ENCODE measurements at regions not wholly inside any gene's neighbourhood (a gene's known extent, or its start where the extent isn't known, plus 50 kb on each side); places are given as distances from the start of the nearest gene placed in this dataset.

DNA sequence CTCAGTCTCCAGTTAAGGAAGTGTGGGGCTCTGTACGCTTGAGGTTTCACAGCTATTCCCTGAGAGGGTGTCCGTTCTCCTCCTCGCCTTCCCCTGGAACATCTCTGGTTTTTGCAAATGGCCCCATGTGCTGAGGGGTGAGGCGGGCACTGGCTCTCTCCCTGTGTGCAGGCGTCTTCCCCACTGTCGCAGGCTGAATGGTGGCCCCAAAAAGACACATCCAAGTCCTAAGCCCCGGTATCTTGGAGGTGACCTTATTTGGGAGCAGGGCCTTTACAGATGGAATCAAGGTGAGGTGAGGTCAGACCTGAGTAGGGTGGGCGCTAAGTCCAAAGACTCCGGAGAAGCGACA, 98.0 kb upstream of the TMPRSS2 start:
- no peak for DNase-seq

DNA sequence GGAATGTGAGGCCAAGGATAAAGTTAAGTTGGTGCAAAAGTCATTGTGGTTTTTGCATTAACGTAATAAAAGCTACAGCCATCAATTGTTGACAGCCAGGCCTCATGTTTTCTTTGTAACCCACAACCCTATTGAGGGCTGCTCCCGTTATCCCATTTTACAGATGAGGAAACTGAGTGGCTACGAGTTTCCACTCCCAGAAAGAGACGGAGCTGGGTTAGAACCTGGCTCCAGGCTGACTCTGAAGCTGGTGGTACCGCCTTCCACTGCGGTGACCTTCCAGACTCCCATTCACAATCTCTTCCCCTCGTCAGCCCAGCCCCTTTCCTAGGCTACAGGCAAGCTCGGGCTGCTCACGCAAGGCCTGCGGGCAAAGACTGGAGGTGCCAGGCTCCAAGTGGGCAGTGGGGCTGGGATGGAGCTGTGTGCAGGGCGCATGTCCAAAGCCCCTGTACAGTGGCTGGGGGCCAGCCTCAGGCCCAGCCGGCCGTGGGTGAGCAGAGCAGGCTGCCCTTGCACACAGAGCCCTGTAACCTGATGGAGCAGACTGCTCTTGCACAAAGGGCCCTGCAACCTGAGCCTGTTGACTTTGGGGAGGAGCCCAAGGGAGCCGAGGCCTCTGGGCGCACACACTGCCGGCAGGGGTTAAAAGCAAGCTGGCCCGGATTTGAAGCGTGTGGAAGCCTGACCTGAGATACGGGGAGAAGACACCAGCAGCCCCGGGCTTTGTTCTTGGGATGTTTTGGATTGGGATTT, 97.4 kb upstream of the TMPRSS2 start:
- no peak for DNase-seq

DNA sequence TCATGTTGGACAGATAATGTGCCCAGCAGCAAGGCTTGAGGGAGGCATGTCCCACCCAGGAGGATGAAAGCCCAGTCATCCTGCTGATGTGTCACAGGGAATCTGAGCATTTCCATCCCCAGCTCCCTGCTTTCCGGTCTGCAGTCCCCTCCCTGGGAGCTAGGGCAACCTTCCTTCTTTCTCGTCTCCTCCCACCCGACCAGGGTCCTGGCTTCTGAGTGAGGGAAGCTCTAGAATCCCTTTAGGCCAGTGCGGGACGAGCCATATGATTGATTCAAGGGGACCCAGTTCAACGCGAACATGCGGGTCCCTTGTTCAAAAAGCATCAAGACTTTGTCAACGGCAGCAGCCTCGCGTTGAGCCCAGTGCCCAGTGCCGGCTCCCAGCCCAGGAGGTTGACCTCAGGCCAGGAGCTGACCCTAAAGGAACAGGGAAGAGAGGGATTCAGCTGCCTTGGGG, 96.7 kb upstream of the TMPRSS2 start:
- DNase-seq = no peak

DNA sequence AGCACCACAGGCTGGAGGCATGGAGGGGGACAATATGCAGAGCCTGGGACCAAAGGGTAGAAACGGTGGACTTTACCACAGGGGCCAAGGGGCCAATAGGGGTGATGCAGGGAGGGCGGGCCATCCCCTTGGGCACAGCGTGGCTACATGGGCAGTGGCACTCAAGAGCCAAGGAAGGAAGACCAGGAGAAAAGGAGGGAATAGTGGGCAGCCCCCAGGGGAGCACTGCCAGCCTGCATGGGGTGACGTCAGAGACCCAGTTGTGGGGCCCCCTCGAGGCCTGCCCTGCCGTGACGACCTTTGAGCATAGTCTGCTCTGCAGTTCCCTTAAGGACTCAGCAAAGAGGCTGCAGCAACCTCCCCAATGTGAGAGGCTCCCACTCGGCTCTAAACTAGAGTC, 95.5 kb upstream of the TMPRSS2 start:
- DNase-seq = no peak

DNA sequence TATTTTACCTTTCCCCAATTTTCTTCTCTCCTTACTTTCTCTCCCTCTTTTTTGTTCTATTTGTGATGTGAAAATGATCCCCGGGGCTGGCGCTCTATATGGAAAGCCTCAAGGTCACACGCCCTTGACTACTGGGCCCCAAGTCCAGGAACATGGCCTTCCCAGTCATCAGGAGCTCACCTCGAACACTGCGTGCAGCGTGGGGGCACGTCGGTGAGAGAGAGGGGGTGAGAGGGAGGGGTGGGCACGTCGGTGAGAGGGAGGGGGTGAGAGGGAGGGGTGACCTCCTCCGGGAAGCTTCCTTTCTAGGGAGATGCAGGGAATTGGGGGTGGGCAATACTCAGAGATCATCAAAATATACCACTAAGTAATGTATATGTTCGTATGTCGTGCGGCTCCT, 94.6 kb upstream of the TMPRSS2 start:
- no peak for DNase-seq

DNA sequence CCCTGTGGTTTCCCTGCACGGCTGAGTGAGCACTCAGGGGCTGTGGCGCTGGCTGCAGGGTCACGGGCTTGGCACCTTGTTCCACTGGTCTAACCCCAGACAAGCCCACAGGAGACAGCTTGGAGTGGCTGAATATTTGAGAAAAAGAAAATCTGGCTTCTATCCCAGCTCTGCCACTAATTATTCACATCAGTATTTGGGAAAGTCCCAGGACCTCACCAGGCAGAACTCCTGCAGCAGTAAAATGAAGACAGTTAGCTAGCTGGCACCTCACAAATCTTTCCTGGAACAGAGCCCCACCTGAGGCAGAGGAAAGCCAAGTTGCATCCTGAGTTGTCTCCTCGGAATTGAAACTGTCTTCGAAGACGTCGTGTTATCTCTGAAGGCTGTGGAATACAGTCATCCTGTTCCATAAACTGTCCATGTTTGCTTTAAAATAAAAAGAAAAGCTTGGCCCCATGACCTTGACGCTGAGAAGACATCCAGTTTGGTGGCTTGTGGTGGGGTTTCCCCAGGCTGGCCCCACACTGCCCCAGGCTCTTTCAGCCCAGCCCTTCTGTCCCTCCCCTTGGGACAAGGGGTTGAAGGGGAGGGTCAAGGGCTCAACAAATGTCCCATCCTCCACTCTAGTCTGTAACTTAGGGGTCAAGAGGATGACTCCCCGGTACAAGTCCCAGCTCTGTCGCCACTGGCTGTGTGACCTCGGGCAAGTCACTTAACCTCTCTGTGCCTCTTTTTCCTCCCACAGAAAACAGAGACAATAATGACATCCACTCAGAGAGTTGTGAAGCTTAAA, 93.8 kb upstream of the TMPRSS2 start:
- DNase-seq = no peak

DNA sequence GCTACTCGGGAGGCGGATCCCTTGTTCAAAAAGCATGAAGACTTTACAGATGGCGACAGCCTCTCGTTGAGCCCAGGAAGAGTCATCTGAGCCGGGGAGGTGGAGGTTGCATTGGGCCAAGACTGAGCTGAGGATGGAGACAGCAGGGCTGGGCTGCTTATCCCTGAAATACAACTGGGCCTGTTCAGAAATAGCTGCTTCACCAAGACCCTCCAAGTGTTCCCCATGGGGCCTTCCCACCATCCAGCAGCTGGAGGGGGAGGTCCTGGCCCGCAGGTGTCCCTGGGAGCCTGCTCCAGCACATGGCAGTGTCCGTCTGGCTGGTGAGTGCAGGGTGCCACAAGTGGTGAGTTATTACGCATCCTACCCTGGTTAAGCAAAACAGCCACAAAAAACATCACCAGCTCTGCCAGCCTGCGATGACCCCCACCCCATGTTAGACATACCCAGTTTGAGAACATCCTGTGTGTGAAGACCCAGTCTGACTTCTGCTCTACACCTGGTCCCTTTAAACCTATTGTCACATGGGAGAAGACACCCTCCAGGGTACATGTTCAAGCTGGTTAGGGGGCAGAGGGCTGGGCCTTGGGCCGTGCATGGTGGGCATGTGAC, 93.1 kb upstream of the TMPRSS2 start:
- no peak for DNase-seq

DNA sequence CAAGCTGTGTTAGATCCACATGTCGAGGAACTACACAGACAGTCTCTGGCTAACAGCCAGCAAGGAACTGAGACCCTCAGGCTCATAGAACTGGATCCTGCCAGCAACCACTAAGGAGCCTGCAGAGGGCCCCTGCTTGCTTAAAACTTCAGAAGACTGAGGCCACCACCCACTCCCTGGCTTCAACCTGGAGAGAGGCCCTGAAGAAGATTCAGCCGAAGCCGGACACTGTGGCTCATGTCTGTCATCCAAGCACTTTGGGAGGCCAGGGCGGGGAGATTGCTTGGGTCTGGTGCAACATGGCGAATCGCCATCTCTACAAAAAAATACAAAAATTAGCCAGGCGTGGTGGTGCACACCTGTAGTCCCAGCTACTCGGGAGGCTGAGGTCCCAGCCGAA, 92.6 kb upstream of the TMPRSS2 start:
- no peak for DNase-seq

DNA sequence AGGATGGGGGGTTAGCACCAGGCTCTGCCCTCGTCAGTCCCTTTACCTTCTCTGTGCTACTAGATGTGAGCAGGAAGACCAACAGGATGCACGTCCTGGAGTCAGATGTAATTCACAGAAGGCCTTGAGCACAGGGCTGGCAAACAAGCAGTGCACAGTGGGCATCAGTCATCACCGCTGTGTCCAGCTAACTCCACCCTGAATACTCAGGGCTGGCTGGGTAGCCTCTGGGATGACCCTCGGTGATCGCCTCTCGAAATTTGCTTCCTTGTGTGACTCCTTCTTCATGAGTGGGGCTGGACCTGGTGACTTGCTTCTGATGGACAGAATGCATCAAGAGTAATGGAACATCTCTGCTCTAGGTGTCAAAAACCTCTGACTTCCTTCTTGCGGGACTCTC, 92.2 kb upstream of the TMPRSS2 start:
- DNase-seq = no peak

DNA sequence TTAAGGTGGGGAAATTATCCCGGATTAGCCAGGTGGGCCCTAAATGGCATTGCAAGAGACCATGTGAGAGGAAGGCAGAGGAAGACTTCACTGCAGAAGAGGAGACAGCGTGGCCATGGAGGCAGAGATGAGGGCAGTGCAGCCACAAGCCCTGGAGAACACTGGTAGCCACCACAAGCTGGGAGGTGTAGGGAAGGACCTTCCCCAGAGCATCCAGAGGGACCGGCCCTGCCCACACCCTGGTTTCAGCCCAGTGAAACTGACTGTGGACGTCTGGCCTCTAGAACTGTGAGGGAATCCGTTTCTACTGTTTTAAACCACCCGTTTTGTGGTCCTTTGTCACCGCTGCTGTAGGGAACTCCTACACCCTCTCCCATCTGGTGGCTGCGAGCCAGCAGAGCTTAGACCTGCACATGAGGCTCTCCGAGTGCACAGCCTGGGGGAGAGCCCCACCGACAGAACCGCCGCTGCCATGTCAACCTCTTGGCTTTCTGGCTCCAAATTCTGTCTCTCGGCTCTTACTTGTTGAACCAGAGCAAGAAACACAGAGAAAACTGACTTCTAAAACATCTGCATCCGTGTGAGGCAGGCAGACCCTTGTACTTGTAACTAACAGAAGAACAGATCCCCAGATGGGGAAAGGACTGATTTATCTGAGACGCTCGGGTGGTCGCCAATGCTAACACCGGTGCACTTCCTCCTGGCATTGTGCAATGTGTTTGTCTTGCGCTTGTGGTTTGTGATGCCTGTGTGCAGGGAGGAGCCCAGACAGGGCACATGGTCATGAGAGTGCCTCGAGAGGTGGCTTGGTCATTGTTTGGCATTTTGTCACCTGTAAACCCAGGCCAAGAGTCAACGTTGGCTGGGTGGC, 90.8 kb upstream of the TMPRSS2 start:
- no peak for DNase-seq

DNA sequence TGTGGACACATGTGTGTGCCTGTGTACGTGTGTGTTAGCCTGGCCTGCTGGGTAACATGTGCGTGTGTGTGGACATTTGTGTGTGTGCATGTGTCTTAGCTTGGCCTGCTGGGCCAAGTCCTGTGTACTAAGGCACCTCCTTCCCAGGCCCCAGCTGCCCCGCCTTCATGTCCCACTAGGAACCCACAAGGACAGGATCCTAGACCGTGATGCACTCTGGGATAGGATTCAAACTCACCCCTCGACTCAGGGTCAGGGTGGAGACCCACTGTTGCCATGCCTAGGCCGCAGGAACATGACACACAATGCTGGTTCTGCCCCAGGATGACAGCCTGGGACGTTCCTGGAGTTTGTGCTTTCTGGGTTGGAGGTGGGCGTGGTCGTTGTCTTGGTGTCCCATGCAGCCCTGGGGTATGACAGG, 89.9 kb upstream of the TMPRSS2 start:
- DNase-seq = no peak

DNA sequence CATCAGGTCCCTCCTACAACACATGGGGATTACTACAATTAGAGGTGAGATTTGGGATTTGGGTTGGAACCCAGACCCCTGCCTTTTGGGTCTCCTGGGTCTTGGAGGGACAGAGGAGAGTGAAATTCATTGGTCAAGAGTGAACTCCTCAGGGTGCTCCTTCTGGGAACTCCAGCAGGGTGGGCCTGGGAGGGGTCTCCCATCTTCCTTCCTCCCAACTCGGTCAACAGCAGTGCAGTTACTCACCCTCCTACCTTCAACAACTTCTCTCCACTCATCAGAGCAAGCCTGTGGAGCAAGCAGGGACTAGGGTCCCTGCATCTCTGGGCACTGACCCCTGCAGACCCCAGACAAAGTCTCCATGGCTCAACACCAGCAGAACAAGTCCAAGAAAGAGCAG, 89.3 kb upstream of the TMPRSS2 start:
- DNase-seq = no peak

DNA sequence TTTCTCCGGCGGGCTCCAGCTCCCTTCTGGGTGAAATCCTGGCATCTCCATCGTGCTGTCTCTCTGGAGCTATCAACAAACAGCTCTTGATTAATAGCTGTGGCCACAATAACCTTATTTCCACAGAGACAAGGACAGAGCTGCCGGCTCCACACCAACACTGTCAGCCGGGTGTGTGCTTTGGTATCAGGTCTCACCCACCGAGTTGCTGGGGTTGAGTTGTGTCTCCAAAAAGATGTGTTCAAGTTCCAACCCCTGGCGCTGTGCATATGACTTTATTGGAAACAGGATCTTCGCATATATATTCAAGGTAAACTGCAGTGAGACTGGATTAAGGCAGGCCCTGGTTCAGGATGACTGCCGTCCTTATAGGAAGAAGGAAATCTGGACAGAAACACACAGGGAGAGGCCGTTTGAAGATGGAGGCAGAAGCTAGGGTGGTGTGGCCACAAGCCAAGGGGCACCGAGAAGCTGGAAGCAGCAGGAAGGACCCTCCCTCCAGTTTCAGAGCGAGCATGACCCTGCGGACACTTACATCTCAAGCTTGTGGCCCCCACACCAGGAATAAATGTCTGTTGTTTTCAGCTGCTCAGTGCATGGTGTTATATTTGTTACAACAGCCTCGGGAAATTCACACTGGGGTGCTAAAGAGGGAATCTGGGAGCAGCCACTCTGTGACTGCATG, 88.4 kb upstream of the TMPRSS2 start:
- no peak for DNase-seq

DNA sequence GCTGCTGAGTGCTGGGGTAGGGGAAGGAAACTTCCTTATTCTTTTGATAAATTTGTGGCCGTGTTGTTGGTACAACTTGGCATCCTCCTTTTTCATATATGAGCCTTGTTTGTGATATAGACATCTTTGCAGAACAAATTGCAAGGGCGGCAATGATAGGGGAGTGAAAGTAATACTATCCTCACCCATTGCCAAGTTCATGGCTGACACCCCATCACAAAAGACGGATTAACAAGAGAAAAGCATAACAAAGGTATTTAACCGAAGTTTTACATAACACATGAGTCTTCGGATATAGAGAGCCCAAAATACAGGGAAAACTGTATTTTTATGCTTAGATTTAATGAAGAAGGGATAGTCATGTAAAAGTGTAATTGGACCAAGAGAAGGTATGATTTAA, 86.3 kb upstream of the TMPRSS2 start:
- no peak for DNase-seq

DNA sequence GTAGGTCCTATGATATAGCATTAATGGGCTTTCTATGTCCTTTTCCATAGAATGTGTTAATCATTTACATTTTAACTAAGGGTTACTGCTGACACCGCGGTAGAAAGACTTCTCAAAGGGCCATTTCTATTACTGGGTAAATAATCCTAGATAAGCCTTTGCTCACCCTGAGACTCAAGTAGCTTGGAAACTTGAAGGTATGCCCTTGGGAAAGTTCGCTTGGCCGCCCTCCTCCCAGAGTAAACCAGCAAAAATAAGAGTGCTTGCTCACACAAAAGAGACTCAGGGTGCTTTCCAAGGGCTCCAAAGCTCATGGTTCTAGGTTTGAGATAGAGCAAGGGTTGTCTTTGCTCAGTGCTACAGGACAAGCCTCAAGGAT, 85.8 kb upstream of the TMPRSS2 start:
- DNase-seq = no peak

DNA sequence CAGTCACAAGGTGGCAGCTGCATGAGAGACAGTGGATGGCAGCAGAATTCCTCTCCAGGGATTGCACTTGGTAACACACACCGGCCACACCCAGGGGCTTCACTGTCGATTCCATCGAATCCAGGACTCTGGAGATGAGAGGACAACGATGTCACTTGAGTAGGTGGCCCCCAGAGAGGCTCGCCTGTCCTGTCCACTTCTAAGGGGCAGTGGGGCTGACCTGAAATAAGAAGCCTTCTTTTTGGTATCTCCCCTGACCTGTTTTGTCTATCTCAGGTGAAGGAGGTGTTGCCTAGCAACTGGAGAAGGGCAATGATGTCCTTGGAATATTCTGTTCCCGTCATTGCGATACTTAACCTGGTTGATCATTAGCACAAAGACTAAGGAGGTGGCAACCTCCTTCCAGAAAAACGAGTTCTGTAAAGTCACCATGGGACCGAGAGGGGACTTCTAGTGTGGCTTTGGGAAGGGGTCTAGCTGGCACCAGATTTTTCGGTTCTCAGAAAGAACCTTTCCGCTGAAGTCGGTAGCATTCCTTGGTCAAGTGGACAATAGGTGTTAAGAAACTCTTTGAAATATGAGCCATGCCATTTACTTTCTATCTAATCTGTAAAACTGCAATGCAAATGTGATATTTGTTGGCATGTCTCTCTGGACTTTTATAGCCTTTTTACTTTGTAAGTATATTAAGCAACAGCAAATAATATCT, 85.2 kb upstream of the TMPRSS2 start:
- DNase-seq = no peak

DNA sequence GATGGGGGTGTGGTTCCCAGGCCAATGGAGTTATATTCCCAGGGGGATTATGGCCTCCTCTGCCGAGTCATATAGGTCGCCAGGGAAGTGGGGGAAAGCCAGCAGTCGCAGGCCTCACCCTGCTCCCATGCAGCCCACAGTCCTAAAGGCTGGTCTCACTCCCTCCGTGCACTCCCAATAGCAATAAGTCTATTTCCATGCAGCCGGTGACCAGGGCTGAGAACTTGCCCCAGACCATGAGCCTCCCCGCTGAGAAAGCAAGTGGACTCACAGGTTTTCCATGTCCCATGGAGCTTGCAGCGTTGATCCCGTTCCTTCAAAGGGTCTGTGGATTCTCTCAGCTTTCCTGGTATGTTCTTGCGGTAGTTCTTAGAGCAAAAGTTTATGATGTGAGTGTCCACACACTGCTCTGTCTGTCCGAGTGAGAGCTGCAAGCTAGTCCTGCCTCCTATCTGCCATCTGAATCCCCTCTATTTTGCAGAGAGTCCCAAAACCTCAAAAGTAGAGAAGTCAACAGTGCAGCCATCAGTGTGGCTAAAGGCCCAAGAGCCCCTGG, 81.7 kb upstream of the TMPRSS2 start:
- DNase-seq = no peak

DNA sequence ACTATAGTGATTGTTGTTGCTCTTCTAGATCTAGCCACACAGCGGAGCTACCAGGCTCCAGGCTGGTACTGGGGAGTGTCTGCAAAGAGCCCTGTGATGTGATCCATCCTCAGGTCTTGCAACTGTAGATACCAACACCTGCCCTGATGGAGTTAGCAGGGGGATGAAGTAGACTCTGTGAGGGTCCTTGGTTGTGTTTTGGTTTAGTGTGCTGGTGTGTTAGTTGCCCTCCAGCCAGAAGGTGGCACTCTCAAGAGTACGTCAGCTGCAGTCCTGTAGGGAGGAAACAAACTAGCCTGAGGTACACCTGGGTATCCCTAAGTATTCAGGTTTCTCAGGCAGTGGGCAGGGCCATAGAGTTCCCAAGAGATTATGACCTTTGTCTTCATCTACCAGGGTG, 81.2 kb upstream of the TMPRSS2 start:
- DNase-seq = no peak

DNA sequence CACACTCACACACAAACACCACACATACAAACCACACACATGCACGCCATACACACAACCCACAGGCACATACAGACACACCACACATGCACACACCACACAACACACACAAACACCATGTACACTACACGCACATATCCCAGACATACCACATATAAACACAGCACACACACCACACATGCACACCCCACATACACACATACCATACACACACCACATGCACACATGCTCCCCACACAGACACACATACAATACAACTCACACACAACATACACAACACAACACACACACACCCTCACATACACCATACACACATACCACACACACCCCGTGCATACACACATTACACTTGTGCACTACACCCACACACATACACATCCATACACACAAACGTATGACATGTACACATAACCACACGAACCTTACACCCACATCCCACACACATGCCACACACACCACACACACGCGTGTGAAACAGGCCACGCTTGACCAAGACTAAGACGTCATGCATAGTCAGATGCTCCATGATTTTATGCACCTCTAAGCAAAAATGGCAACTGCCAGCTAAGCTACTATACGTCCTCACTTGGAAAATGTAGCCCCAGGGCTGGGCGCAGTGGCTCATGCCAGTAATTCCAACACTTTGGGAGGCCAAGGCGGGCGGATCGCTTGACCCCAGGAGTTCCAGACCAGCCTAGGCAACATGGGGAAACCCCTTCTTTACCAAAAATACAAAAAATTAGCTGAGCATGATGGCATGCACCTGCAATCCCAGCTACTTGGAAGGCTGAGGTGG, 77.4 kb upstream of the TMPRSS2 start:
- DNase-seq = no peak

DNA sequence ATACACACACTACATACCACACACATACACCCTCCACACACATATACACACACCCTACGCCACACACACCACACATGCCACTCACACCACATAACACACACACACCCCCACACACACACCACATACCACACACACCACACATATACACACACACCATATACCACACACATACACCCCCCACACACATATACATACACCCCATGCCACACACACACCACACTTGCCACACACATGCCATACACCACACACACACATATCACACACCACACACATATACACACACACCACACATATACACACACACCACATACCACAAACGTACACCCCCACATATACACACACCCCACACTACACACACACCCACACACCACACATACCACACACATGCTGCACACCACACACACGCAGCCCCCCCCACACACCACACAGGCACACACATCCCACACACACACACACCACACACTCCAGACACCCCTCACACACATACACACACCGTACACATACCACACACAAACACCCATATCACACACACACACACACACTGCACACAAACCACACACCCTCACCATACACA, 76.7 kb upstream of the TMPRSS2 start:
- no peak for DNase-seq
